GM13976 (cell line): ENCODE measurements at regions not wholly inside any gene's neighbourhood (a gene's known extent, or its start where the extent isn't known, plus 50 kb on each side); places are given as distances from the start of the nearest gene placed in this dataset.

Experiments used
- DNase-seq: peaks from one replicate; pipeline ENCODE4 v3.0.0; 2012; ENCODE audit warnings: low spot score
- in situ Hi-C: fragments of 300-500 bp; cut with MboI; formaldehyde crosslinking; loops from one replicate; pipeline ENCODE4 v1.12.0; 2022; ENCODE audit warnings: low sequenced_read_pairs, mixed read lengths, inconsistent platforms; ENCODE audit not compliant: unreplicated experiment
- TF ChIP-seq, protein P1 (sequence below): IDR thresholded peaks from 2 replicates; pipeline ENCODE4 v1.5.1; 2012; ENCODE audit warnings: borderline replicate concordance, mild to moderate bottlenecking; ENCODE audit not compliant: insufficient read depth; ENCODE audit errors: extremely low read depth, missing control alignments, control extremely low read depth

DNA sequence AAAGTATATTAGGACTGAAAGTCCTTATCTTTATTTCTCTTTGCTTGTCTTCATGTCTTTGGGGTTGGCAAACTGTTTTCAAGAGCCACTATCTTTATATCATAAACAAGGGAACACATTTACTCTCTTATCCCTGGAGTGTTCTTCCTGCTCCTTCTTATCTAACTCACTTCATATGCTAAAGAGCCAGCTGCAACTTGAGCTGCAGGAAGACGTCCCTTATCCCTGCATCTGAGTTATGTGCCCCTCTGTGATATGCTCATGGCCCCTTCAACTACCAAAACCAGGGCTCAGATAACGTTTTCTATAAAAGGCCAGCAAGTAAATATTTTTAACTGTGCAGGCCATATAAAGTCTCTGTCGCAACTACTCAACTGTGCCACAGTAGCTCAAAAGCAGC is 137.0 kb upstream of the CRBN start:
- in situ Hi-C loops: no loop called here
- DNase-seq: no peak
- TF ChIP-seq, protein P1, sequence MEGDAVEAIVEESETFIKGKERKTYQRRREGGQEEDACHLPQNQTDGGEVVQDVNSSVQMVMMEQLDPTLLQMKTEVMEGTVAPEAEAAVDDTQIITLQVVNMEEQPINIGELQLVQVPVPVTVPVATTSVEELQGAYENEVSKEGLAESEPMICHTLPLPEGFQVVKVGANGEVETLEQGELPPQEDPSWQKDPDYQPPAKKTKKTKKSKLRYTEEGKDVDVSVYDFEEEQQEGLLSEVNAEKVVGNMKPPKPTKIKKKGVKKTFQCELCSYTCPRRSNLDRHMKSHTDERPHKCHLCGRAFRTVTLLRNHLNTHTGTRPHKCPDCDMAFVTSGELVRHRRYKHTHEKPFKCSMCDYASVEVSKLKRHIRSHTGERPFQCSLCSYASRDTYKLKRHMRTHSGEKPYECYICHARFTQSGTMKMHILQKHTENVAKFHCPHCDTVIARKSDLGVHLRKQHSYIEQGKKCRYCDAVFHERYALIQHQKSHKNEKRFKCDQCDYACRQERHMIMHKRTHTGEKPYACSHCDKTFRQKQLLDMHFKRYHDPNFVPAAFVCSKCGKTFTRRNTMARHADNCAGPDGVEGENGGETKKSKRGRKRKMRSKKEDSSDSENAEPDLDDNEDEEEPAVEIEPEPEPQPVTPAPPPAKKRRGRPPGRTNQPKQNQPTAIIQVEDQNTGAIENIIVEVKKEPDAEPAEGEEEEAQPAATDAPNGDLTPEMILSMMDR: no peak

DNA sequence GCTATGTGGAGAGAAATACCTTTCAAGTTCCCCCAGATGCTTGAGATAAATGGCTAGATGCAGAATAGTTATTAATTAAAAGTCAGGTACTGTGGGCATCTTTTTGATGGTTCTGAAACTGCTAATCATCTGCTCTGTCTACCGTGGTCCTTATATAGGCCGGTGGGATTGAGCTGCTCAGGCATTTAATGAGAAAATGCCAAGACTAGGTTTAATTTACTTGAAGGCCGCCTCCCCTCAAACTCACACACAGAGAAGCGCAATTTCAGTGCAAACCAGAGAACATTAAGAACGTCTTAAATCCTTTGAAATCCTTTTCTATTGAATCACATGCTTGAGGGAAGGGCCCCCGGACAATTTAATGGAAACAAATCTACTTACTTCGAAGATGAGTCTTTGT is 136.4 kb upstream of the CRBN start:
- in situ Hi-C loops: no loop called here
- TF ChIP-seq, protein P1: no peak

DNA sequence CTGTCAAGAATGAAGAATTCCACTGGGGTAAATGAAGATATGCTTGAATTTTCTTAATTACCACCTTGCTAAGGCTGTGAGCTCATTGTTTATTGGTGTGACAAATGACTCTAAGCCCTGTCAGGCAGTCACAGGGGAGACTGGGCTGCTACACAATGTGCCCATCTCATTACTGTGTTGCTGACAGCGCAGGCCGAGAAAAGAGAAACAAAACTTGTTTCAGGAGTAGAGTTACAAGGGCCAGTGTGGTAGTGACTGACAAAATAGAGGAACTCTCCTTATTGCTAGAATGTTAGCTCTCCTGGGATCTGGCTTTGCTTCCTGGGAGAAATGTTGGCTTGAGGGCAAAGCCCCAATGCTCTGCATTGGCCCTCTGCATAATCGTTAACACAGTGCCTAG is 130.4 kb upstream of the CRBN start:
- TF ChIP-seq, protein P1: no peak
- no peak for DNase-seq
- in situ Hi-C loops: no loop called here

More for the DNA sequence above, 136.4 kb upstream of the CRBN start:
- no peak for DNase-seq

DNA sequence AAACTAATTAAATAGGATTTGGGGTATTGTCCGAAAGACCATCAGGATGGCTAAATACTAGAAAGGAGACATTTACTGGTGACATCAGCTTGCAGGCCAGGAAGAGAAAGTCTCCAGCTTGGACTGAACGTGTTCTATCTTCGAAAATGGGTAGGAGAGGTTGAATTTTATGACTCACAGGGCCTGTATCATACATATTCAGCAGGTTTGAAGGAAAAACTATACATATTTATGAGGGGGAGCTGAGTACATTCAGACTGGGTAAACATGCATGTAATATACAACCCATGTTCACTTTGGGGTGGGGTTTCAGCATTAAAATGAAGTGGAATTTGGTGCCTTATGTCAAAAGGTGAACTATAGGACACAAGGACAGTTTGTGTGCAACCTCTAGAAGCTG is 129.3 kb upstream of the CRBN start:
- no peak for DNase-seq
- in situ Hi-C loops: no loop called here
- TF ChIP-seq, protein P1: no peak

DNA sequence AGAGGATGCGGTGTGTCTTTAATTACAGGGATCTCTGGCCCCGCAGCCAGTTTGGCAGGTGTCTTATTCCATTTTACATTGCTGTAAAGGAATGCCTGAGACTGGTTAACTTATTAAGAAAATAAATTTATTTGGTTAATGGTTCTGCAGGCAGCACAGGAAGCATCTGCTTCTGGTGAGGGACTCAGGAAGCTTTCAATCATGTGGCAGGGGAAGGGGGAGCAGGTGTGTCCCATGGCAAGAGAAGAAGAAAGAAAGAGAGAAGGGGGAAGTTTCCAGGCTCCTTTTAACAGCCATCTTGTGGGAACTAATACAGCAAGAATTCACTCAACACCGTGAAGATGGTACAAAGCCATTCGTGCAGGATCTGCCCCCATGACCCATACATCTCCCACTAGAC is 128.0 kb upstream of the CRBN start:
- no peak for DNase-seq
- in situ Hi-C loops: no loop called here
- TF ChIP-seq, protein P1: no peak

DNA sequence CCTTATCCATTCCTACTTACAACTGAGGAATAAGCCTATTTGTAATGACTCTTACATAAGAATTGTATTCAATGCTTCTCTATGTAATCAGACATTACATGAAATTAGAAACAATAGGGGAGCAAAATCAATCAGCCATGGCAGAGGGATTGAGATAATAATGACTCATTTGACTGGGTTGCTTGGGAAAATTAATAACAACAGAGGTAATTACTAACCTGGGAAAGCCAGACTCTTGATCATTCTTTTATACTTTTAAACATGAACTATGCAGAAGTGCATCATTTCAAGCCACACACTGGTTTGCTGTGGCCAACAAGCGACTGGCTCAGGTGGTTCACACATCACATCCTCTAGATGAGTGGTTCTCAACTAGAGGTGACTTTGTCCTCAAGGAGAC is 126.3 kb upstream of the CRBN start:
- TF ChIP-seq, protein P1: no peak
- DNase-seq: no peak
- in situ Hi-C loops: no loop called here

DNA sequence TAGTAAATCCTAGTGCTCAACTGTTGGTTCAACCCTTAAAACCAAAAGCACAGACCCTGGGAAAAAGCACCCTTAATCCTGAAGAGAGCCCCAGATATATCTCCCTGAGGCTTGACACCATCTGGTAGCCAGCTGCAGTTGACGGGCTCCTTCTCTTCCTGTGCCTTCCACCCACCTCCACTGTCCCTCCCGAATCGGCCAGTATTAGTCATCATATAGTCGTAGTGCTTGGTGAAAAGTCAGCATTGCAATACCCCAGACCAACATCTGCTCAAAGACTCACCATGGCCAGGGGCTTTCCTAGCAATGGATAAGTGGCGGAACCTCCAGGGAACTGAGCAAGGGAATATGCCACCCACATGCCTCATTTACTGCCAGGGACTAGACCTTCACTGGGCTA is 125.6 kb upstream of the CRBN start:
- TF ChIP-seq, protein P1: no peak
- in situ Hi-C loops: no loop called here
- no peak for DNase-seq
